ENCODE measurements at regions not wholly inside any gene's neighbourhood (a gene's known extent, or its start where the extent isn't known, plus 50 kb on each side); places are given as distances from the start of the nearest gene placed in this dataset.
"Not testable (repeated sequence)": the region's sequence is repeated elsewhere in the genome, so short reads cannot be mapped to it uniquely, and the experiment has no call there.

GRCh38 chr10:105585753-105586152, 944.7 kb downstream of the SORCS3 start:
- CTCF ChIA-PET: no interaction called here
- no peak for DNase-seq (ENCODE audit: extremely low spot score)
- POLR2A ChIA-PET: no interaction called here

GRCh38 chr10:105585171-105585570, 944.1 kb downstream of the SORCS3 start:
- TF ChIP-seq BHLHE40 (IDR thresholded peaks at IDR 0.05; ENCODE audit: borderline replicate concordance): no peak
- TF ChIP-seq ELF4 (IDR thresholded peaks at IDR 0.05): no peak
- ChIA-PET POLR2A (no interaction called here), CTCF (no interaction called here)
- DNase-seq (ENCODE audit: extremely low spot score): no peak

More at GRCh38 chr10:105585753-105586152, 944.7 kb downstream of the SORCS3 start:
- TF ChIP-seq CTBP1 (IDR thresholded peaks at IDR 0.05; ENCODE audit: borderline replicate concordance) (no peak), ELF4 (IDR thresholded peaks at IDR 0.05) (no peak), BHLHE40 (IDR thresholded peaks at IDR 0.05; ENCODE audit: borderline replicate concordance) (no peak), SP1 (IDR thresholded peaks at IDR 0.05) (no peak), LEF1 (IDR thresholded peaks at IDR 0.05; ENCODE audit: borderline replicate concordance) (no peak), FOXM1 (IDR thresholded peaks at IDR 0.05; ENCODE audit: borderline replicate concordance) (no peak), L3MBTL2 (conservative IDR thresholded peaks at IDR 0.05) (no peak)

DNA sequence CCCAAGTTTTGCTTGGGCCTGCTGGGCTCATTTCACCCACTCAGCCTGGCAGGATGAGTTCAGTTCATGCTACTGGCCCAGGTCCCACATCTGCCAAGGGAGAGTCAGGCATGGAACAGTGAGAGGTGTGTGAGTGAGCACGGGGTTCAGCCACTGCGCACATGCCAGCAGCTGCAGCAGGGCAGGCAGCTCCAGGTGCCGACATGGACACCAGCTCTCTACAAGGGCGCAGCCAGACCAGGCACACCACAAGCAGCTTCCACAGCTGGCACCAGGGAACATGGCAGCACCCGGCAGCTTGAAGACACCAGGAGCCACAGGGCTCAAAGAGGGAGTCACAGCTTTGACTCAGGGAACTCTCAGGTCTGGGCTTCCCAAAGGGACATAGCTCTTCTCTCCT, 938.0 kb downstream of the SORCS3 start:
- POLR2A ChIA-PET: no interaction called here
- CTCF ChIA-PET: no interaction called here
- DNase-seq (ENCODE audit: extremely low spot score): no peak
- TF ChIP-seq FOXK2 (IDR thresholded peaks at IDR 0.05) (no peak), PKNOX1 (IDR thresholded peaks at IDR 0.05) (no peak), TARDBP (IDR thresholded peaks at IDR 0.05) (no peak), ARNT (IDR thresholded peaks at IDR 0.05) (no peak), FOXM1 (IDR thresholded peaks at IDR 0.05; ENCODE audit: borderline replicate concordance) (no peak), NFRKB (IDR thresholded peaks at IDR 0.05) (no peak), SUZ12 (IDR thresholded peaks at IDR 0.05) (no peak), ZNF384 (IDR thresholded peaks at IDR 0.05) (no peak)

GRCh38 chr10:105577865-105578607, 936.9 kb downstream of the SORCS3 start:
- TF ChIP-seq FOXM1 (IDR thresholded peaks at IDR 0.05; ENCODE audit: borderline replicate concordance): no peak
- no peak for TF ChIP-seq ELF4 (IDR thresholded peaks at IDR 0.05)
- TF ChIP-seq TARDBP (IDR thresholded peaks at IDR 0.05): no peak
- TF ChIP-seq FOXA1 (IDR thresholded peaks at IDR 0.05): no peak
- TF ChIP-seq SUZ12 (IDR thresholded peaks at IDR 0.05): no peak
- TF ChIP-seq L3MBTL2 (conservative IDR thresholded peaks at IDR 0.05): no peak
- TF ChIP-seq BHLHE40 (IDR thresholded peaks at IDR 0.05; ENCODE audit: borderline replicate concordance): no peak
- no peak for TF ChIP-seq ARNT (IDR thresholded peaks at IDR 0.05)
- TF ChIP-seq SP1 (IDR thresholded peaks at IDR 0.05): no peak
- no peak for TF ChIP-seq PKNOX1 (IDR thresholded peaks at IDR 0.05)
- no peak for TF ChIP-seq FOXK2 (IDR thresholded peaks at IDR 0.05)
- TF ChIP-seq CTBP1 (IDR thresholded peaks at IDR 0.05; ENCODE audit: borderline replicate concordance): no peak
- TF ChIP-seq HDGF (IDR thresholded peaks at IDR 0.05; ENCODE audit: borderline replicate concordance): no peak
- TF ChIP-seq NFRKB (IDR thresholded peaks at IDR 0.05): no peak
- no peak for TF ChIP-seq ZNF384 (IDR thresholded peaks at IDR 0.05)
- TF ChIP-seq LEF1 (IDR thresholded peaks at IDR 0.05; ENCODE audit: borderline replicate concordance): no peak
- DNase-seq (ENCODE audit: extremely low spot score): no peak
- ChIA-PET POLR2A (no interaction called here), CTCF (no interaction called here)

GRCh38 chr10:105559333-105560097, 918.4 kb downstream of the SORCS3 start:
- TF ChIP-seq ZNF384 (IDR thresholded peaks at IDR 0.05): no peak
- TF ChIP-seq ARNT (IDR thresholded peaks at IDR 0.05): no peak
- POLR2A ChIA-PET: no interaction called here
- DNase-seq (ENCODE audit: extremely low spot score): no peak
- CTCF ChIA-PET: no interaction called here

- POLR2A ChIA-PET; DNase-seq (ENCODE audit: extremely low spot score); CTCF ChIA-PET: not testable (repeated sequence)
Observed at GRCh38 chr10:105550453-105550852, 909.4 kb downstream of the SORCS3 start.

- DNase-seq (ENCODE audit: extremely low spot score): no peak
- ChIA-PET POLR2A (no interaction called here), CTCF (no interaction called here)
- TF ChIP-seq HDGF (IDR thresholded peaks at IDR 0.05; ENCODE audit: borderline replicate concordance) (no peak), FOXA1 (IDR thresholded peaks at IDR 0.05) (no peak), ELF4 (IDR thresholded peaks at IDR 0.05) (no peak), ARNT (IDR thresholded peaks at IDR 0.05) (no peak), FOXM1 (IDR thresholded peaks at IDR 0.05; ENCODE audit: borderline replicate concordance) (no peak), TARDBP (IDR thresholded peaks at IDR 0.05) (no peak)
Observed at GRCh38 chr10:105549731-105550130, 908.6 kb downstream of the SORCS3 start.

GRCh38 chr10:105545101-105545500, 904.0 kb downstream of the SORCS3 start:
- POLR2A ChIA-PET: no interaction called here
- TF ChIP-seq ARNT (IDR thresholded peaks at IDR 0.05): no peak
- no peak for TF ChIP-seq PKNOX1 (IDR thresholded peaks at IDR 0.05)
- TF ChIP-seq CTBP1 (IDR thresholded peaks at IDR 0.05; ENCODE audit: borderline replicate concordance): no peak
- no peak for TF ChIP-seq BHLHE40 (IDR thresholded peaks at IDR 0.05; ENCODE audit: borderline replicate concordance)
- TF ChIP-seq NFRKB (IDR thresholded peaks at IDR 0.05): no peak
- no peak for TF ChIP-seq FOXM1 (IDR thresholded peaks at IDR 0.05; ENCODE audit: borderline replicate concordance)
- no peak for TF ChIP-seq ZNF384 (IDR thresholded peaks at IDR 0.05)
- TF ChIP-seq SP1 (IDR thresholded peaks at IDR 0.05): no peak
- TF ChIP-seq FOXA1 (IDR thresholded peaks at IDR 0.05): no peak
- no peak for TF ChIP-seq HDGF (IDR thresholded peaks at IDR 0.05; ENCODE audit: borderline replicate concordance)
- no peak for TF ChIP-seq FOXK2 (IDR thresholded peaks at IDR 0.05)
- CTCF ChIA-PET: no interaction called here
- no peak for DNase-seq (ENCODE audit: extremely low spot score)

Measured in HEK293T (cell line).